IMR-90 (cell line): ENCODE measurements at regions not wholly inside any gene's neighbourhood (a gene's known extent, or its start where the extent isn't known, plus 50 kb on each side); places are given as distances from the start of the nearest gene placed in this dataset.

Experiments used
- ATAC-seq: fragments of 200-7000 bp; cut with Tn5 transposase; 2 replicates; pipeline ENCODE4 v1.9.1; 2020; ENCODE audit warnings: low read depth, mild to moderate bottlenecking, moderate library complexity
- BruUV-seq: library from RNA; stranded (reverse); fragments of 400-500 nt; replicated peaks from 2 replicates; lab custom pipeline; 2021; lab: Mats Ljungman, UMichigan
- CTCF ChIA-PET: fragments of 300-600 bp; formaldehyde crosslinking; extraction: SDS; loops from one replicate; lab custom pipeline; 2021; ENCODE audit warnings: antibody characterized with exemption; lab: Yijun Ruan, JAX
- POLR2A ChIA-PET: fragments of 300-600 bp; sonication (Branson Sonifier 250); formaldehyde crosslinking; loops from one replicate; lab custom pipeline; 2022; ENCODE audit warnings: antibody characterized with exemption; ENCODE audit not compliant: unreplicated experiment; lab: Charles Lee
- DNase-seq: peaks from one replicate; pipeline ENCODE4 v3.0.0; 2013
- H2AFZ ChIP-seq: replicated peaks from 2 replicates; pipeline ENCODE3; 2013; ENCODE audit warnings: low read length, mild to moderate bottlenecking; ENCODE audit not compliant: poor library complexity
- H2AK5ac ChIP-seq: 2 replicates; pipeline ENCODE4 v1.6.1; 2013; ENCODE audit warnings: low read depth, low read length, inconsistent platforms
- H2AK9ac ChIP-seq: replicated peaks from 2 replicates; pipeline ENCODE3; 2013; ENCODE audit warnings: mild to moderate bottlenecking, low read depth, low read length, moderate library complexity; ENCODE audit not compliant: poor library complexity
- H2BK120ac ChIP-seq: 2 replicates; pipeline ENCODE4 v1.6.1; 2013; ENCODE audit warnings: low read depth, low read length, inconsistent platforms
- H2BK15ac ChIP-seq: 3 replicates; pipeline ENCODE4 v1.6.1; 2013; ENCODE audit warnings: low read depth, low read length, inconsistent platforms
- H2BK20ac ChIP-seq: 2 replicates; pipeline ENCODE4 v1.6.1; 2013; ENCODE audit warnings: low read depth, mild to moderate bottlenecking, inconsistent platforms, low read length, moderate library complexity
- H2BK5ac ChIP-seq: 2 replicates; pipeline ENCODE4 v1.6.1; 2013; ENCODE audit warnings: mild to moderate bottlenecking, low read depth, low read length, inconsistent platforms; ENCODE audit not compliant: poor library complexity, severe bottlenecking
- H3K14ac ChIP-seq: replicated peaks from 2 replicates; pipeline ENCODE4 v1.6.1; 2013; ENCODE audit warnings: low read depth, low read length, inconsistent platforms
- H3K18ac ChIP-seq: 2 replicates; pipeline ENCODE4 v1.6.1; 2013; ENCODE audit warnings: low read depth, low read length, control low read depth
- H3K23ac ChIP-seq: 2 replicates; pipeline ENCODE4 v1.6.1; 2013; ENCODE audit warnings: low read depth, low read length, inconsistent platforms
- H3K27ac ChIP-seq: 2 replicates; pipeline ENCODE4 v1.5.1; 2013; ENCODE audit warnings: mild to moderate bottlenecking, control low read depth, low read length; ENCODE audit not compliant: insufficient read depth
- H3K27me3 ChIP-seq: 2 replicates; pipeline ENCODE4 v1.6.1; 2013; ENCODE audit warnings: low read length; ENCODE audit not compliant: control insufficient read depth, insufficient read depth
- H3K36me3 ChIP-seq: 2 replicates; pipeline ENCODE4 v1.6.1; 2013; ENCODE audit warnings: low read length, mixed read lengths; ENCODE audit not compliant: control insufficient read depth, insufficient read depth
- H3K4ac ChIP-seq: 2 replicates; pipeline ENCODE4 v1.6.1; 2013; ENCODE audit warnings: low read depth, low read length, inconsistent platforms
- H3K4me1 ChIP-seq: 2 replicates; pipeline ENCODE4 v1.6.1; 2013; ENCODE audit warnings: low read length, mixed read lengths; ENCODE audit not compliant: control insufficient read depth, insufficient read depth
- H3K4me2 ChIP-seq: 2 replicates; pipeline ENCODE4 v1.6.1; 2013; ENCODE audit warnings: low read depth, mild to moderate bottlenecking, control low read depth, low read length, moderate library complexity
- H3K4me3 ChIP-seq: 2 replicates; pipeline ENCODE4 v1.5.1; 2013; ENCODE audit warnings: low read depth, mild to moderate bottlenecking, control low read depth, low read length, moderate library complexity; ENCODE audit not compliant: insufficient read depth
- H3K56ac ChIP-seq: 2 replicates; pipeline ENCODE4 v1.6.1; 2013; ENCODE audit warnings: low read length, inconsistent platforms; ENCODE audit not compliant: insufficient read depth; ENCODE audit errors: extremely low read depth
- H3K79me1 ChIP-seq, 2 experiments: 2 replicates each; pipeline ENCODE4 v1.6.1; 2013; ENCODE audit warnings: low read length in 2 of 2, inconsistent platforms in 1 of 2, low read depth in 1 of 2
- H3K9ac ChIP-seq: 2 replicates; pipeline ENCODE4 v1.6.1; 2013; ENCODE audit warnings: low read depth, low read length, control low read depth
- H3K9me1 ChIP-seq: 2 replicates; pipeline ENCODE4 v1.6.1; 2013; ENCODE audit warnings: low read length, inconsistent platforms; ENCODE audit not compliant: insufficient read depth
- H3K9me3 ChIP-seq: 2 replicates; pipeline ENCODE4 v1.6.1; 2013; ENCODE audit warnings: low read length; ENCODE audit not compliant: control insufficient read depth, insufficient read depth
- H4K20me1 ChIP-seq: 2 replicates; pipeline ENCODE4 v1.6.1; 2013; ENCODE audit warnings: low read length, inconsistent platforms; ENCODE audit not compliant: insufficient read depth
- H4K5ac ChIP-seq: 2 replicates; pipeline ENCODE4 v1.6.1; 2013; ENCODE audit warnings: mild to moderate bottlenecking, low read depth, low read length, control low read depth
- H4K8ac ChIP-seq, 2 experiments: 2 replicates each; pipeline ENCODE4 v1.6.1; 2013; ENCODE audit warnings: low read depth in 2 of 2, low read length in 2 of 2, control low read depth in 1 of 2, inconsistent platforms in 1 of 2
- H4K91ac ChIP-seq: 2 replicates; pipeline ENCODE4 v1.6.1; 2013; ENCODE audit warnings: low read depth, low read length, inconsistent platforms; ENCODE audit not compliant: insufficient read depth
- BHLHE40 ChIP-seq: fragments of 150-350 bp; IDR thresholded peaks from 2 replicates; pipeline ENCODE4 v1.6.1; 2016; ENCODE audit warnings: mild to moderate bottlenecking, low read depth, low read length
- CEBPB ChIP-seq: IDR thresholded peaks from 2 replicates; pipeline ENCODE4 v1.6.1; 2012; ENCODE audit warnings: low read depth, low read length, improper control_type of control experiment
- CHD1 ChIP-seq: IDR thresholded peaks from 2 replicates; pipeline ENCODE4 v1.6.1; 2012; ENCODE audit warnings: low read depth, low read length, improper control_type of control experiment
- FOS ChIP-seq: fragments of 150-350 bp; IDR thresholded peaks from 2 replicates; pipeline ENCODE4 v1.6.1; 2016; ENCODE audit warnings: low read depth, low read length
- MAFK ChIP-seq: IDR thresholded peaks from 2 replicates; pipeline ENCODE4 v1.6.1; 2012; ENCODE audit warnings: low read depth, low read length, improper control_type of control experiment
- MXI1 ChIP-seq: IDR thresholded peaks from 2 replicates; pipeline ENCODE4 v1.6.1; 2012; ENCODE audit warnings: low read depth, mild to moderate bottlenecking, low read length, moderate library complexity, borderline replicate concordance
- POLR2A ChIP-seq: IDR thresholded peaks from 2 replicates; pipeline ENCODE4 v1.6.1; 2012; ENCODE audit warnings: mild to moderate bottlenecking, low read depth, low read length
- RAD21 ChIP-seq: IDR thresholded peaks from 2 replicates; pipeline ENCODE4 v1.6.1; 2012; ENCODE audit warnings: low read length, improper control_type of control experiment
- RCOR1 ChIP-seq: IDR thresholded peaks from 2 replicates; pipeline ENCODE4 v1.6.1; 2012; ENCODE audit warnings: mild to moderate bottlenecking, low read length, improper control_type of control experiment; ENCODE audit not compliant: insufficient replicate concordance
- RFX5 ChIP-seq: IDR thresholded peaks from 2 replicates; pipeline ENCODE4 v1.8.0; 2012; ENCODE audit warnings: low read depth, mild to moderate bottlenecking, low read length, moderate library complexity
- SMC3 ChIP-seq: fragments of 150-350 bp; IDR thresholded peaks from 2 replicates; pipeline ENCODE4 v1.6.1; 2016; ENCODE audit warnings: low read depth, mild to moderate bottlenecking, antibody characterized with exemption, low read length, moderate library complexity
- WGBS, 2 experiments: methylation state at CpG; one replicate each; pipeline versions ENCODE4 v1.1.5 to v1.1.7; 2013; ENCODE audit warnings: missing lambda C conversion rate in 2 of 2; ENCODE audit not compliant: insufficient read length in 1 of 2; ENCODE audit errors: extremely low coverage in 2 of 2; 5-methylcytosine and 5-hydroxymethylcytosine counted together
- dilution Hi-C: fragments of 300-500 bp; cut with HindIII; formaldehyde crosslinking; loops from one replicate; pipeline ENCODE4 v1.14.3; 2018; ENCODE audit warnings: low sequenced_read_pairs; ENCODE audit not compliant: unreplicated experiment
- in situ Hi-C: fragments of 300-500 bp; cut with MboI; formaldehyde crosslinking; loops from 3 replicates; pipeline ENCODE4 v1.14.3; 2019; ENCODE audit warnings: low sequenced_read_pairs, inconsistent platforms, mixed read lengths
- intact Hi-C: fragments of 100-400 bp; cut with micrococcal nuclease; formaldehyde crosslinking; loops from 2 replicates; pipeline ENCODE4 v1.10.0; 2022
- TF ChIP-seq, protein P1 (sequence below): fragments of 150-350 bp; IDR thresholded peaks from 2 replicates; pipeline ENCODE4 v1.6.1; 2016; ENCODE audit warnings: low read depth, mild to moderate bottlenecking, low read length, moderate library complexity, borderline replicate concordance
- TF ChIP-seq, protein P2 (sequence below): fragments of 150-350 bp; IDR thresholded peaks from 2 replicates; pipeline ENCODE4 v1.6.1; 2017; ENCODE audit warnings: mild to moderate bottlenecking, antibody characterized with exemption, low read length, low read depth
- TF ChIP-seq, protein P3 (sequence below): conservative IDR thresholded peaks from 2 replicates; pipeline ENCODE4 v1.5.1; 2012; ENCODE audit warnings: mild to moderate bottlenecking, low read depth, low read length, improper control_type of control experiment

DNA sequence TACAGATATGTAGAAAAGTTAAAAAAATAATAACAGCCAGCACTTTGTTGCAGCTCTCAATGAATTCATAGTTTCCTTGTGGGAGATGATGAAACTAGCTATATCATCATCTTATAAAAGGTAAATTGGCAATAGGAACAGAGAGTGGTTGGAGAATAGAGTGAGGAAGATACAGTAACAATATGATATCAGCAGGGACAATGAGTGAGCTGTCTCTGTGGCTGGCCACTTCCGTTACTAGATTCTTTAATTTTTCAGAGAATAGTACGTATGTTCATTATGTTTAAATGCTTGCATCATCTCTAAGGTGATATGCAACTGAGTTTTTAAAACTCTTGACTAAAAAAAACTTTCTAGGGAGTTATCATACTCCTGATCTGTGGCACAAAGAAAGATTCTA lies 1006.2 kb upstream of the FLRT2 start:
- TF ChIP-seq RCOR1 (no peak), CHD1 (no peak), SMC3 (no peak), RAD21 (no peak), BHLHE40 (no peak), RFX5 (no peak), MAFK (no peak), MXI1 (no peak), POLR2A (no peak), FOS (no peak), CEBPB (no peak)
- TF ChIP-seq, protein P1, sequence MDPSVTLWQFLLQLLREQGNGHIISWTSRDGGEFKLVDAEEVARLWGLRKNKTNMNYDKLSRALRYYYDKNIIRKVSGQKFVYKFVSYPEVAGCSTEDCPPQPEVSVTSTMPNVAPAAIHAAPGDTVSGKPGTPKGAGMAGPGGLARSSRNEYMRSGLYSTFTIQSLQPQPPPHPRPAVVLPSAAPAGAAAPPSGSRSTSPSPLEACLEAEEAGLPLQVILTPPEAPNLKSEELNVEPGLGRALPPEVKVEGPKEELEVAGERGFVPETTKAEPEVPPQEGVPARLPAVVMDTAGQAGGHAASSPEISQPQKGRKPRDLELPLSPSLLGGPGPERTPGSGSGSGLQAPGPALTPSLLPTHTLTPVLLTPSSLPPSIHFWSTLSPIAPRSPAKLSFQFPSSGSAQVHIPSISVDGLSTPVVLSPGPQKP, result no peak
- TF ChIP-seq, protein P2, sequence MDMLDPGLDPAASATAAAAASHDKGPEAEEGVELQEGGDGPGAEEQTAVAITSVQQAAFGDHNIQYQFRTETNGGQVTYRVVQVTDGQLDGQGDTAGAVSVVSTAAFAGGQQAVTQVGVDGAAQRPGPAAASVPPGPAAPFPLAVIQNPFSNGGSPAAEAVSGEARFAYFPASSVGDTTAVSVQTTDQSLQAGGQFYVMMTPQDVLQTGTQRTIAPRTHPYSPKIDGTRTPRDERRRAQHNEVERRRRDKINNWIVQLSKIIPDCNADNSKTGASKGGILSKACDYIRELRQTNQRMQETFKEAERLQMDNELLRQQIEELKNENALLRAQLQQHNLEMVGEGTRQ, result no peak
- TF ChIP-seq, protein P3, sequence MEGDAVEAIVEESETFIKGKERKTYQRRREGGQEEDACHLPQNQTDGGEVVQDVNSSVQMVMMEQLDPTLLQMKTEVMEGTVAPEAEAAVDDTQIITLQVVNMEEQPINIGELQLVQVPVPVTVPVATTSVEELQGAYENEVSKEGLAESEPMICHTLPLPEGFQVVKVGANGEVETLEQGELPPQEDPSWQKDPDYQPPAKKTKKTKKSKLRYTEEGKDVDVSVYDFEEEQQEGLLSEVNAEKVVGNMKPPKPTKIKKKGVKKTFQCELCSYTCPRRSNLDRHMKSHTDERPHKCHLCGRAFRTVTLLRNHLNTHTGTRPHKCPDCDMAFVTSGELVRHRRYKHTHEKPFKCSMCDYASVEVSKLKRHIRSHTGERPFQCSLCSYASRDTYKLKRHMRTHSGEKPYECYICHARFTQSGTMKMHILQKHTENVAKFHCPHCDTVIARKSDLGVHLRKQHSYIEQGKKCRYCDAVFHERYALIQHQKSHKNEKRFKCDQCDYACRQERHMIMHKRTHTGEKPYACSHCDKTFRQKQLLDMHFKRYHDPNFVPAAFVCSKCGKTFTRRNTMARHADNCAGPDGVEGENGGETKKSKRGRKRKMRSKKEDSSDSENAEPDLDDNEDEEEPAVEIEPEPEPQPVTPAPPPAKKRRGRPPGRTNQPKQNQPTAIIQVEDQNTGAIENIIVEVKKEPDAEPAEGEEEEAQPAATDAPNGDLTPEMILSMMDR, result no peak

More for the DNA sequence above, 1006.2 kb upstream of the FLRT2 start:
- Histone ChIP-seq H4K20me1 (no peaks in the 10 kb centered on the region), H3K9ac (no peak overlapping the region), H2AK5ac (no peak overlapping the region), H4K5ac (no peak overlapping the region), H3K56ac (no peak overlapping the region), H2AFZ (no peak overlapping the region), H2BK20ac (no peak overlapping the region), H3K27ac (no peak overlapping the region), H3K79me1 (no peaks in the 10 kb centered on the region), H3K4me2 (no peak overlapping the region), H3K18ac (no peak overlapping the region), H3K9me1 (no peaks in the 10 kb centered on the region), H3K14ac (no peak overlapping the region), H2AK9ac (no peak overlapping the region), H4K91ac (no peak overlapping the region), H3K9me3 (peaks cover 2% of the 10 kb centered on the region; the same call in 1 of the 2 replicates), H3K36me3 (no peaks in the 10 kb centered on the region), H3K4ac (no peak overlapping the region), H2BK5ac (no peak overlapping the region), H3K4me1 (no peaks in the 10 kb centered on the region), H3K27me3 (no peaks in the 10 kb centered on the region), H3K4me3 (no peak overlapping the region), H3K23ac (no peak overlapping the region), H2BK120ac (no peak overlapping the region), H2BK15ac (no peak overlapping the region), H4K8ac (no peak overlapping the region)
- CTCF ChIA-PET, result interaction anchor here (0.6 kb wide), 1 partner anchor 1323 kb away, joined by 4 read pairs; no protein-coding TSS in a partner anchor
- POLR2A ChIA-PET, result interaction anchor here (0.6 kb wide), 1 partner anchor 39 kb away, joined by 3 read pairs; no protein-coding TSS in a partner anchor
- ATAC-seq, result no peak
- no TSS peak for BruUV-seq
- dilution Hi-C loops (no loop called here), intact Hi-C loops (no loop called here), in situ Hi-C loops (no loop called here)
- DNase-seq, result no peak
- WGBS, 2 experiments, result no CpG with 5 or more reads among the region's 2 CpGs
